ENCODE measurements at regions not wholly inside any gene's neighbourhood (a gene's known extent, or its start where the extent isn't known, plus 50 kb on each side); places are given as distances from the start of the nearest gene placed in this dataset.

DNA sequence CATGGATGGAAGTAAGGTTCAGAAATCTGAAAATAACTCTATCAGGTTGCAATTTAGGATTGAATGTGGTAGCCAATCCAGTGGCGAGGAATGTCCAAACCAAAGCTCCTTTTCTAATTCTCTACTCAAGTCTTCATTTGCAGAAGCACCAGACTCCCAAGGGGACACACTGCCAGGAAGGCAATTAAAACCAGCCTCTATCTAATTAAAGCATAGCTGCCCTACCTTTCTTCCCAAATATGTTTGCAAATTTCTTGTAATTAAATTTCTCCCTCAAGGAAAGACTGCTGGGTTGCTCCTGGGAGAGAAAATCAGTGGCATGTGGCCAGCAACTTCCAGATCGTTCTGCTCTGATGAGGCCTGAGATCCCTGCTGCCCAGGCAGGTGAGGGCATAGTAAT, 153.4 kb upstream of the MCTP2 start:
- Histone ChIP-seq H3K27ac (peak overlapping the region in 2 of 4 donors; percentile 79 to 88), H3K27me3 (no peaks in the 10 kb centered on the region), H3K4me3 (no peak overlapping the region), H3K36me3 (no peaks in the 10 kb centered on the region), H3K4me1 (peaks cover 22 to 70% (median 38%) of the 10 kb centered on the region in 3 donors), H3K9me3 (no peaks in the 10 kb centered on the region)
- WGBS, 2 donors, result 64 to 86% methylated on average over 2 of the region's 2 CpGs
- TF ChIP-seq CTCF (IDR thresholded peaks at IDR 0.05), result no peak
- intact Hi-C loops (cut with DNase I), result no loop called here
- DNase-seq, result no peak

DNA sequence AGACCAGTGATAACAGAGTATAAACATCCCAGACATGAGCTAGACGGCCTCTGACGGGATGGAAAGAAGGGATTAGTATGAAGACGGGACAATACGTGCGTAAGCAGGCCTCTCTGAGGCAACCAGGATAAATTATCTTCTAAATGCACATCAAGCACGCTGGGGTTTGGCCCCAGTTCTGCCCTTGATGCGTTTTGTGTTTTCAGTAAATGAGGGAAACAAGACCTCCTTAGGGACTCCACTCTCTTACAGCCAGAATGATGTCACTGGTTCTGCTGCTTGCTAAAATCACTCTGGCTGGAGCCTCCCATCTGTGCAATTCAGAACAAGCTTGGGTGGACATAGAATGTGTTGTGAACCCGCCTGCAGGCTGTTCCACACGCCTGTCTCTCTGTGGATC, 156.0 kb upstream of the MCTP2 start:
- intact Hi-C loops (cut with DNase I), result no loop called here
- no peak for DNase-seq
- Histone ChIP-seq H3K4me1 (peaks cover 15 to 45% (median 18%) of the 10 kb centered on the region in 3 donors), H3K27ac (peak overlapping the region in 3 of 4 donors; percentile 54 to 61 (median 59)), H3K4me3 (no peak overlapping the region), H3K27me3 (no peaks in the 10 kb centered on the region), H3K9me3 (no peaks in the 10 kb centered on the region), H3K36me3 (no peaks in the 10 kb centered on the region)
- TF ChIP-seq CTCF (IDR thresholded peaks at IDR 0.05) (no peak), POLR2A (IDR thresholded peaks at IDR 0.05) (no peak)
- 28 to 35% methylated on average over 9 of the region's 9 CpGs for WGBS, 2 donors

DNA sequence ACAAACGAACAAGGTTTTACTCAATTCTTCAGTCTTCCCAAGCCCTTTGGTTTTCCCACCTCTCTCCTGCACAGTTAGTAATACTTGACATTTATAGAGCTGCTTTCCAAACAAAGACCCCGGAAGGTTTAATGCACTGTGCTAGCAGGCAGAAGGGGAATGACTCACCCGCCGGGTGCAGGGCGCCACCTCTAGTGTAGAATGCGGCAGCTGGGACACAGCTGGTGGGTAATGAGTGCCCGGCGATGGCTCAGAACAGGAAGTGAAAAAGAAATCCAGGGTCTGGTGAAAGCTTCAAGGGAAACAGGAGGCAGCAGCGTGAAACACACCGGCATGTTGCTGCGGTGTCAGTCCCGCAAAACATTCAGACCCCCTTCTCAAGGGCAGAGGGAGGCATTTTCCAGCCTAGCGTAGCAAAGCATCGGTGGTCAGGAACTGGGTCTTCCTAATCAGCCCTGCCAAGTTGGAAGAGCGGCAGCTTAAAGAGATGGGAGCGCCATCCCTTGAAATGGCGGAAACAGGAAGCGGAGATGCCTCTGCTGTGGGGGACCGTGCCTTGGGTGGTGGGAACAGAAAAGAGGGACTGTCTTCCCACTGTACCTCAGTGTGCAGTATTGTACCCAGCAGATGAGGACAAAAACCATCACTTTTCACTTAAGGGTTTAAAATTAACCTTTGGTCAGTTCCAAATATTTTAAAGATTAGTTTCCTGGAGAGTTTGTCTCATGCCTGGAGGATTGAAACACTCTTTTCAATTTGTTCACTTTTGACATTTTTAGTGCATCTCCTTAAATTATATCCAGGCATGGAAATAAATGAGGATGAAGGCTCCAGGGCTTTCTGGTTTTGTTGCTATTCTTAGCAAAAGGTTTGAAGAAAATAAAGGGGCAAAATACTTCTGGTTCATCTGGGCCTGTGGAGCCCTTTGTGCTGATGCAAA, 160.7 kb upstream of the MCTP2 start:
- TF ChIP-seq CTCF (IDR thresholded peaks at IDR 0.05), result no peak
- no peak for TF ChIP-seq POLR2A (IDR thresholded peaks at IDR 0.05)
- H3K4me1 ChIP-seq, result peaks cover under 1 to 17% (median 8%) of the 10 kb centered on the region in 3 donors
- intact Hi-C loops (cut with DNase I), result no loop called here
- peaks cover 0 to 10% (median 5%) of the 10 kb centered on the region in 3 donors for H3K9me3 ChIP-seq
- H3K36me3 ChIP-seq, result no peaks in the 10 kb centered on the region
- no peaks in the 10 kb centered on the region for H3K27me3 ChIP-seq
- no peak overlapping the region for H3K4me3 ChIP-seq
- 82% methylated on average over 19 of the region's 19 CpGs for WGBS, 2 donors
- DNase-seq, result no peak
- H3K27ac ChIP-seq, result no peak overlapping the region

DNA sequence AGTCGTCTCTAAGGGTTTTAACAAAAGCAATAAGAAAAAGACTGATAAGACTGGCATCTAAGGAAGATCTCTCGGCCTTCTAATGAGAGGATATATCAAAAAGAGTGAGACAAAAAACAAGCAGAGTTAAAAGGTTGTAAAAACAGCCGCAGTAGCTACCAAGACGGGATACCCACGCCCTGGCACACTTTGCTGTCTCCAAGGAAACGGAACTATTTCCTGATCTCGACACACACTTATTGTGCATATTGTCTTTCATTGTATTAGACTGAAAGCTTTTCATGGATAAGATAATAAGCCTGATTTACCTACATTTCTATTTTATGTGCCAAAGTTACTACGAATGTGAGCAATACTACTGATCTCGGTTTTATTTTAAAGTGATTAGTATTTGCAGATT, 161.5 kb upstream of the MCTP2 start:
- no peak for DNase-seq
- no peaks in the 10 kb centered on the region for H3K27me3 ChIP-seq
- H3K36me3 ChIP-seq, result no peaks in the 10 kb centered on the region
- intact Hi-C loops (cut with DNase I), result no loop called here
- H3K4me1 ChIP-seq, result peaks cover 5 to 17% (median 6%) of the 10 kb centered on the region in 3 donors
- H3K27ac ChIP-seq, result no peak overlapping the region
- no peak for TF ChIP-seq CTCF (IDR thresholded peaks at IDR 0.05)
- no peak for TF ChIP-seq POLR2A (IDR thresholded peaks at IDR 0.05)
- peaks cover 0 to 10% (median 5%) of the 10 kb centered on the region in 3 donors for H3K9me3 ChIP-seq
- WGBS, 2 donors, result 80 to 82% methylated on average over 9 of the region's 9 CpGs
- H3K4me3 ChIP-seq, result no peak overlapping the region

GRCh38 chr15:94066811-94067210, 164.6 kb upstream of the MCTP2 start:
- intact Hi-C loops (cut with DNase I), result no loop called here
- H3K4me1 ChIP-seq, result peaks cover 5 to 26% (median 12%) of the 10 kb centered on the region in 3 donors
- H3K4me3 ChIP-seq, result no peak overlapping the region
- no peak overlapping the region for H3K27ac ChIP-seq
- 82 to 83% methylated on average over 3 of the region's 3 CpGs for WGBS, 2 donors
- peaks cover 0 to 10% (median 5%) of the 10 kb centered on the region in 3 donors for H3K9me3 ChIP-seq
- H3K27me3 ChIP-seq, result no peaks in the 10 kb centered on the region
- no peak for DNase-seq
- TF ChIP-seq POLR2A (IDR thresholded peaks at IDR 0.05) (no peak), CTCF (IDR thresholded peaks at IDR 0.05) (no peak)
- H3K36me3 ChIP-seq, result no peaks in the 10 kb centered on the region
